SU-DHL-6 (cell line): ENCODE measurements at regions not wholly inside any gene's neighbourhood (a gene's known extent, or its start where the extent isn't known, plus 50 kb on each side); places are given as distances from the start of the nearest gene placed in this dataset.

Source experiments
- H2AFZ ChIP-seq: fragments of 200-600 bp; sonication (generic); 2 replicates; pipeline ENCODE4 v1.6.1; 2014; ENCODE audit warnings: low read depth, mild to moderate bottlenecking, moderate library complexity, mixed read lengths, antibody characterized with exemption, low read length; ENCODE audit not compliant: severe bottlenecking
- H3F3A ChIP-seq: fragments of 200-600 bp; shearing (Covaris generic); 2 replicates; pipeline ENCODE4 v1.6.0; 2016; ENCODE audit warnings: antibody characterized with exemption, mild to moderate bottlenecking; ENCODE audit not compliant: insufficient read depth
- H3K27ac ChIP-seq: fragments of 200-600 bp; sonication (generic); 2 replicates; pipeline ENCODE4 v1.5.1; 2016; ENCODE audit warnings: low read depth, mild to moderate bottlenecking, low read length, moderate library complexity, mixed read lengths
- H3K27me3 ChIP-seq: fragments of 200-600 bp; sonication (generic), shearing (Covaris generic); 2 replicates; pipeline ENCODE4 v1.6.0; 2014; ENCODE audit warnings: mild to moderate bottlenecking, low read length
- H3K36me3 ChIP-seq: fragments of 200-600 bp; sonication (generic); 2 replicates; pipeline ENCODE4 v1.6.1; 2014; ENCODE audit warnings: mild to moderate bottlenecking, low read length, mixed read lengths
- H3K4me2 ChIP-seq: fragments of 300-600, 200-600 bp; shearing (Covaris generic), sonication (generic); 2 replicates; pipeline ENCODE4 v1.6.0; 2014; ENCODE audit warnings: low read length, low read depth, mild to moderate bottlenecking; ENCODE audit not compliant: poor library complexity, severe bottlenecking
- H3K4me3 ChIP-seq: fragments of 200-600 bp; sonication (generic); 2 replicates; pipeline ENCODE4 v1.5.1; 2014; ENCODE audit warnings: antibody characterized with exemption, low read length, mild to moderate bottlenecking, mixed read lengths; ENCODE audit not compliant: insufficient read depth, poor library complexity, severe bottlenecking
- H3K79me2 ChIP-seq: fragments of 200-600 bp; sonication (generic); 2 replicates; pipeline ENCODE4 v1.6.1; 2014; ENCODE audit warnings: mild to moderate bottlenecking, low read length, moderate library complexity; ENCODE audit not compliant: insufficient read depth
- H3K9ac ChIP-seq: fragments of 200-600 bp; sonication (generic); 2 replicates; pipeline ENCODE4 v1.7.0; 2014; ENCODE audit warnings: mild to moderate bottlenecking, low read length
- H3K9me2 ChIP-seq: fragments of 200-600 bp; sonication (generic); replicated peaks from 2 replicates; pipeline ENCODE4 v1.6.1; 2014; ENCODE audit warnings: low read length; ENCODE audit not compliant: insufficient read depth
- H3K9me3 ChIP-seq: fragments of 200-600 bp; sonication (generic); 2 replicates; pipeline ENCODE4 v1.6.1; 2014; ENCODE audit warnings: low read length, mixed read lengths; ENCODE audit not compliant: insufficient read depth
- H4K20me1 ChIP-seq: fragments of 200-600 bp; sonication (generic); 2 replicates; pipeline ENCODE4 v1.6.1; 2014; ENCODE audit warnings: low read depth, mild to moderate bottlenecking, antibody characterized with exemption, low read length, moderate library complexity, mixed read lengths
- CTCF ChIP-seq: fragments of 200-600 bp; sonication (generic); IDR thresholded peaks from one replicate; pipeline ENCODE4 v1.5.1; 2017; ENCODE audit warnings: antibody characterized with exemption, mild to moderate bottlenecking, low read length, moderate library complexity; ENCODE audit not compliant: insufficient read depth, poor library complexity, severe bottlenecking
- EZH2phosphoT487 ChIP-seq: fragments of 200-600 bp; sonication (generic), shearing (Covaris generic); conservative IDR thresholded peaks from 2 replicates; pipeline ENCODE4 v1.6.1; 2018; ENCODE audit warnings: mild to moderate bottlenecking, antibody characterized with exemption, low read length, moderate library complexity, mixed read lengths

- no peak overlapping the region for H3K9ac ChIP-seq
- no peaks in the 10 kb centered on the region for H4K20me1 ChIP-seq
- no peaks in the 10 kb centered on the region for H3K79me2 ChIP-seq
- no peaks in the 10 kb centered on the region for H3K9me3 ChIP-seq
- no peaks in the 10 kb centered on the region for H3K9me2 ChIP-seq
- H3F3A ChIP-seq = no peaks in the 10 kb centered on the region
- no peaks in the 10 kb centered on the region for H3K27me3 ChIP-seq
- no peak overlapping the region for H3K4me2 ChIP-seq
- H3K36me3 ChIP-seq = no peaks in the 10 kb centered on the region
- H2AFZ ChIP-seq = no peak overlapping the region
- H3K27ac ChIP-seq = no peak overlapping the region
- H3K4me3 ChIP-seq = no peak overlapping the region
- TF ChIP-seq CTCF (no peak), EZH2phosphoT487 (no peak)
These were observed 332.7 kb upstream of the MGMT start for GRCh38 chr10:129134371-129134770.

DNA sequence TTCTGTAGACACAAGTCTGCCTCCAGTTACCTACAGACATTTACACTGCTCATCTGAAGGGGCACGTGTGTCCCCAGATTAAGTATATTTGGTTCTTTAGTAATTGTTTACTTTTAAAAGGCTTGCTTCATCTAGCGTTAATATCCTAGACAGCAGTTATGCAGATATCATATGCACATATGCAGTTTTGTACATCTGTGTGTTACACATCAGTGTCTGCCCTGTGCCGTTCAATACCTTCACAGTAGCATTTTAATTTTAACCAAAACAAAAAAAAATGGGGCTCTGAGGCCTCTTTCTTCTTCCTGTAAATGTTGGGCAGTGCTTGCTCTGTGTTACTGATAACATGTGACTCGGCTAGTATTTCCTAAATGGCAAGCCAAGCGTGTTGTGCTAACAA lies 331.4 kb upstream of the MGMT start:
- H3K4me2 ChIP-seq = no peak overlapping the region
- TF ChIP-seq CTCF (no peak), EZH2phosphoT487 (no peak)
- no peak overlapping the region for H2AFZ ChIP-seq
- H3K27me3 ChIP-seq = no peaks in the 10 kb centered on the region
- H4K20me1 ChIP-seq = no peaks in the 10 kb centered on the region
- no peaks in the 10 kb centered on the region for H3K9me3 ChIP-seq
- no peak overlapping the region for H3K4me3 ChIP-seq
- no peaks in the 10 kb centered on the region for H3F3A ChIP-seq
- no peaks in the 10 kb centered on the region for H3K79me2 ChIP-seq
- H3K27ac ChIP-seq = no peak overlapping the region
- H3K9me2 ChIP-seq = no peaks in the 10 kb centered on the region
- H3K9ac ChIP-seq = no peak overlapping the region
- H3K36me3 ChIP-seq = no peaks in the 10 kb centered on the region

GRCh38 chr10:129136074-129136473 lies 331.0 kb upstream of the MGMT start:
- Histone ChIP-seq H3K4me2 (no peak overlapping the region), H3K9me3 (no peaks in the 10 kb centered on the region), H4K20me1 (no peaks in the 10 kb centered on the region), H3K9me2 (no peaks in the 10 kb centered on the region), H3K36me3 (no peaks in the 10 kb centered on the region), H3F3A (no peaks in the 10 kb centered on the region), H3K4me3 (no peak overlapping the region), H3K79me2 (no peaks in the 10 kb centered on the region), H3K9ac (no peak overlapping the region), H3K27ac (no peak overlapping the region), H2AFZ (no peak overlapping the region), H3K27me3 (no peaks in the 10 kb centered on the region)
- no peak for TF ChIP-seq EZH2phosphoT487
- TF ChIP-seq CTCF = no peak

GRCh38 chr10:129136951-129137350 lies 330.1 kb upstream of the MGMT start:
- Histone ChIP-seq H3F3A (no peaks in the 10 kb centered on the region), H3K79me2 (no peaks in the 10 kb centered on the region), H3K9me2 (no peaks in the 10 kb centered on the region), H3K9me3 (no peaks in the 10 kb centered on the region), H3K4me3 (no peak overlapping the region), H2AFZ (no peak overlapping the region), H3K4me2 (no peak overlapping the region), H4K20me1 (no peaks in the 10 kb centered on the region), H3K9ac (no peak overlapping the region), H3K36me3 (no peaks in the 10 kb centered on the region), H3K27ac (no peak overlapping the region), H3K27me3 (no peaks in the 10 kb centered on the region)
- TF ChIP-seq EZH2phosphoT487 = no peak
- no peak for TF ChIP-seq CTCF
